GM04503 (cell line): ENCODE measurements at regions not wholly inside any gene's neighbourhood (a gene's known extent, or its start where the extent isn't known, plus 50 kb on each side); places are given as distances from the start of the nearest gene placed in this dataset.

ENCODE experiments used
- DNase-seq: peaks from one replicate; pipeline ENCODE4 v3.0.0-alpha.2; 2012; ENCODE audit warnings: low read depth

DNA sequence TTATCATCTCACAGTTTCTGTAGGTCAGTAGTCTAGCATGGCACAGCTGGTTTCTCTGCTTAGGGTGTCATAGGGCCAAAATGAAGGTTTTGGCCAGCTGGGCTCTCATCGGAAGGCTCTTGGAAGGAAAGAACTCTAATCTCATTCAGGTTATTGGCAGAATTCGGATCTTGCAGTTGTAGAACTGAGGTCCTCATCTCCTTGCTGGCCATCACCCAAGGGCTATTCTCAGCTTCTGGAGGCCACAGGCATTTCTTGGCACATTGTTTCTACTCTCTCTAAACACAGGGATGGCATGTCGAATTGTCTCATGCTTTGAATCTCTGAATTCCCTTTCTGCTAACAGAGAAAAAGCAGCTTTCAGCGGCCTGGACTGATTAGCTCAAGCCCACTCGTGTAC, 258.0 kb upstream of the SMARCA2 start:
- DNase-seq = no peak

- DNase-seq = no peak
Observed at GRCh38 chr9:1759009-1759408, 256.1 kb upstream of the SMARCA2 start.

GRCh38 chr9:1759771-1760300, 255.3 kb upstream of the SMARCA2 start:
- no peak for DNase-seq

DNA sequence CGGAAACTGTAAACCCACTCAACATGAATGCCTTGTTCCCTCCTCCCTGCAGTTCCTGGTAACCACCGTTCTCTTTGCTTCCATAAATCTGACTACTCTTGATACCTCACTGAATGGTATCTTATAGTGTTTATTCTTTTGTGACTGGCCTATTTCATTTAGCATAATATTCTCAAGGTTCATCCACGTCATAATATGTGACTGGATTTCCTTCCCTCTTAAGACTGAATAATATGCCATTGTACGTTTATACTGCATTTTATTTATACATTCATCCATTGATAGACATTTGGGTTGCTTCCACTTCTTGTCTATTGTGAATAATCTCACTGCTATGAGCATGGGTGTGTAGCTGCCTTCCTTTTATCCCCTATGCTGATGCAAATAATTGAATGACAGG, 253.3 kb upstream of the SMARCA2 start:
- DNase-seq = no peak

- DNase-seq = no peak
Observed at GRCh38 chr9:1766042-1766441, 249.1 kb upstream of the SMARCA2 start.

GRCh38 chr9:1768561-1768960, 246.6 kb upstream of the SMARCA2 start:
- no peak for DNase-seq

GRCh38 chr9:1771094-1771789, 243.9 kb upstream of the SMARCA2 start:
- DNase-seq = no peak

DNA sequence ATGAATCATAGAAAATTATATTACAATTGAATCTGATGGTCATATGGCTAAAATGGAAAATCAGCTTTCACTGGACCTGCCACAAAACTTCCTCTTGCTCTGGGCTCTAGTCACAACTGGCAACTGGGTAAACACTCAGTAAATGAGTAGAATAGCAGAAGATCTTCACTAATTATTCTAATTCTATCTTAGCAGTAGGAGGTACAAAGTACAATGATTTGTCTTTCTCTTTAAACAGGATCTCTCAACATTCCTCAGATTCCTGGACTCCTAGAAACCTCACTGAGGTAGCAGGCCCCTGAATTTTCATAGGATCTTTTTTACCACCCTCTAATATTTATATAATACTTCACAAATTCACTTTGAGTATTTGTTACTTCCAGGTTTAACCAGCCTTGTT, 239.9 kb upstream of the SMARCA2 start:
- DNase-seq = no peak

- no peak for DNase-seq
Observed at GRCh38 chr9:1776668-1777067, 238.5 kb upstream of the SMARCA2 start.

- no peak for DNase-seq
Observed at GRCh38 chr9:1791191-1791590, 224.0 kb upstream of the SMARCA2 start.

- DNase-seq = no peak
Observed at GRCh38 chr9:1794547-1795270, 220.4 kb upstream of the SMARCA2 start.

GRCh38 chr9:1804128-1804865, 210.8 kb upstream of the SMARCA2 start:
- no peak for DNase-seq

DNA sequence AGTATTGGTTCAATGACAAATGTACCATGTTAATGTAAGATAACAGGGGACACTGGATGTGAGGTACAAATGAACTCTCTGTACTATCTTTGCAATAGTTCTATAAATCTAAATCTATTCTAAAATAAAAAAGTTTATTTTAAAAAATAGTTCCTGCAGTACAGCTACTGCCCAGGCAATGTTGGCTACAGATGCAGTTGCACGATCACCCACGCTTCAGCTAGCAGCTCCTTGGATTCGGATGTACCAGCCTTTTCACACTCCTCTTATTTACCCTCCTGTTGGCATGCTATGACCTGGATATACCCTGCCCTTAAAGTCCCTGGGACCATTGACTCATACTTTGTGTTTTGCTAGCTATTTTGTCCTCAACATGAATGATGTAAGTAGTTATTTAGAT, 185.4 kb upstream of the SMARCA2 start:
- DNase-seq = no peak

- no peak for DNase-seq
Observed at GRCh38 chr9:1832960-1833359, 182.2 kb upstream of the SMARCA2 start.

DNA sequence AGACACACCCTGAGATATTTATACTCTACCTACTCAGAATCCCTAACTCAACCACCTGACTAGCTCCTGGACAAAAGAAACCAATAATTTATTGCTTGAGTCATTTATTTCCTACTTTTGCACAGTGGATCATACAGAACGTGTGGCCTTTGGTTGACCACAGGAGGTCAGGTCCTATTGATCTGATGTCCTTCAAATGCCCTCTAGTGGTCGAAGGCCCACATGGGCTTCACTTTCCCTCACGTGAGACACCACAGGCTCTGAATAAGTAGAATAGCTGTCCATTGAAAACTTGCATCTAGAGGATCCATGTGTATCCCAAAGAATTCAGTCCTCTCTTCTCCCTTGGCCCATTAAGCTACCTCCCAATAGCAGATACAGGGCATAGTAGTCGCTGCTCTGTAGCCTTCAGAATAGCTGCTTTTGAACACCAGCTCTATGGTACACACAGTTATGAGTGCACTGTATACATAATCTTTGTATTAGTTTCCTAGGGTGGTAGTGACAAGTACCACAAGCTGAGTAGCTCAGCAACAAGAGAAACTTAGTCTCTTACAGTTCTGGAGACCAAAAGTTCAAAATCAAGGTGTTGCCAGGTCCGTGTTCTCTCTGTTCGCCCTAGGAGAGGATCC, 177.6 kb upstream of the SMARCA2 start:
- DNase-seq = peak; percentile 3

GRCh38 chr9:1839909-1840308, 175.2 kb upstream of the SMARCA2 start:
- DNase-seq = no peak

GRCh38 chr9:1845425-1845824, 169.7 kb upstream of the SMARCA2 start:
- no peak for DNase-seq

GRCh38 chr9:1855726-1856125, 159.4 kb upstream of the SMARCA2 start:
- DNase-seq = no peak

DNA sequence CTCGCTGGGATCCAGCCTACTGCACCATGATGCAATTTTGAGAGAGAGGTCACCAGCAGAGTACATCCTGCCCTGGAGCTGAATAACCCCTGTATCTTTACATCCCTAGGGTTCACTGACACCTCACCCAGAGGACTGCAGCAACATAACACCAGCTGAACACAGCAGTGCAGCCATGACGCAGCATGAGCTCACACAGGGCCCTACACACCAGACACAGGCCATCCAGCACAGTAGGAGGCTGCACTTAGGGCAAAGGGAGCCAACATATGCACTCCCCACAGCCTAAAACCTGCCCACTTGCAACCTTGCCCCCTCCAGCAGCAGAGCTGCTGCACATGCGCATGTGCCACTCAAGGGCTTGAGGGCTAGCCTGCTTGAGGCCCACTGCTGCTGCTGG, 157.3 kb upstream of the SMARCA2 start:
- no peak for DNase-seq

- DNase-seq = no peak
Observed at GRCh38 chr9:1869843-1870242, 145.3 kb upstream of the SMARCA2 start.

- no peak for DNase-seq
Observed at GRCh38 chr9:1870915-1871314, 144.2 kb upstream of the SMARCA2 start.

GRCh38 chr9:1871626-1872419, 143.3 kb upstream of the SMARCA2 start:
- DNase-seq = peak; percentile 1
